Mesendoderm (in vitro differentiated cells): ENCODE measurements at regions not wholly inside any gene's neighbourhood (a gene's known extent, or its start where the extent isn't known, plus 50 kb on each side); places are given as distances from the start of the nearest gene placed in this dataset.
"Not testable (repeated sequence)": the region's sequence is repeated elsewhere in the genome, so short reads cannot be mapped to it uniquely, and the experiment has no call there.

Experiments
- DNase-seq: peaks from one replicate; pipeline ENCODE4 v3.0.0; 2013
- H2AK5ac ChIP-seq: 2 replicates; pipeline ENCODE4 v1.6.1; 2013; ENCODE audit warnings: low read length, inconsistent platforms
- H2BK120ac ChIP-seq: 2 replicates; pipeline ENCODE4 v1.6.1; 2013; ENCODE audit warnings: low read depth, mild to moderate bottlenecking, low read length, moderate library complexity, mixed read lengths
- H2BK15ac ChIP-seq: replicated peaks from 2 replicates; pipeline ENCODE4 v1.6.1; 2013; ENCODE audit warnings: low read depth, mild to moderate bottlenecking, moderate library complexity
- H2BK5ac ChIP-seq: 2 replicates; pipeline ENCODE4 v1.6.1; 2013; ENCODE audit warnings: low read length, inconsistent platforms
- H3K18ac ChIP-seq: 2 replicates; pipeline ENCODE4 v1.6.1; 2013; ENCODE audit warnings: mild to moderate bottlenecking, low read length, mixed read lengths
- H3K23ac ChIP-seq: one replicate; pipeline ENCODE4 v1.6.1; 2013; ENCODE audit warnings: low read length
- H3K27ac ChIP-seq: 2 replicates; pipeline ENCODE4 v1.5.1; 2013; ENCODE audit warnings: low read depth, mild to moderate bottlenecking, inconsistent platforms, low read length, moderate library complexity
- H3K27me3 ChIP-seq: 2 replicates; pipeline ENCODE4 v1.6.1; 2013; ENCODE audit warnings: low read length, control low read depth, mild to moderate bottlenecking, inconsistent platforms; ENCODE audit not compliant: insufficient read depth, poor library complexity
- H3K36me3 ChIP-seq: 2 replicates; pipeline ENCODE4 v1.6.1; 2013; ENCODE audit warnings: low read length, inconsistent platforms; ENCODE audit not compliant: control insufficient read depth, insufficient read depth
- H3K4ac ChIP-seq: one replicate; pipeline ENCODE4 v1.6.1; 2013; ENCODE audit warnings: low read depth, mild to moderate bottlenecking, low read length, moderate library complexity
- H3K4me1 ChIP-seq: 2 replicates; pipeline ENCODE4 v1.6.1; 2013; ENCODE audit warnings: low read depth, low read length, inconsistent platforms; ENCODE audit not compliant: control insufficient read depth
- H3K4me2 ChIP-seq: 2 replicates; pipeline ENCODE4 v1.6.1; 2013; ENCODE audit warnings: low read length
- H3K4me3 ChIP-seq: 2 replicates; pipeline ENCODE4 v1.5.1; 2013; ENCODE audit warnings: mild to moderate bottlenecking, low read length
- H3K56ac ChIP-seq: one replicate; pipeline ENCODE4 v1.6.1; 2013; ENCODE audit warnings: low read length
- H3K79me1 ChIP-seq: 2 replicates; pipeline ENCODE4 v1.6.1; 2013; ENCODE audit warnings: low read length, inconsistent platforms
- H3K79me2 ChIP-seq: 2 replicates; pipeline ENCODE4 v1.6.1; 2013; ENCODE audit warnings: mild to moderate bottlenecking, low read length; ENCODE audit not compliant: control insufficient read depth, insufficient read depth
- H3K9ac ChIP-seq: 2 replicates; pipeline ENCODE4 v1.6.1; 2013; ENCODE audit warnings: low read length, inconsistent platforms
- H4K5ac ChIP-seq: one replicate; pipeline ENCODE4 v1.6.1; 2013; ENCODE audit warnings: low read length
- H4K8ac ChIP-seq: one replicate; pipeline ENCODE4 v1.6.1; 2013; ENCODE audit warnings: low read depth, mild to moderate bottlenecking, control low read depth, low read length, moderate library complexity
- WGBS: extraction: QIAGEN DNeasy Blood & Tissue Kit; methylation state at CpG from one replicate; pipeline ENCODE4 v1.1.7; 2013; ENCODE audit warnings: low lambda C conversion rate, missing lambda C conversion rate; ENCODE audit not compliant: insufficient coverage; ENCODE audit errors: extremely low coverage; 5-methylcytosine and 5-hydroxymethylcytosine counted together

- not testable (repeated sequence) for H3K4me1 ChIP-seq, H4K8ac ChIP-seq, DNase-seq, H3K18ac ChIP-seq, H2AK5ac ChIP-seq, H2BK15ac ChIP-seq, H3K79me2 ChIP-seq, H3K4me3 ChIP-seq, H3K79me1 ChIP-seq, H2BK120ac ChIP-seq, H3K36me3 ChIP-seq, H4K5ac ChIP-seq, H3K4ac ChIP-seq, H3K56ac ChIP-seq, H3K27ac ChIP-seq, H3K9ac ChIP-seq, H2BK5ac ChIP-seq, H3K27me3 ChIP-seq, H3K23ac ChIP-seq, H3K4me2 ChIP-seq
- no CpG with 5 or more reads among the region's 7 CpGs for WGBS
Measured at GRCh38 chr19:29886106-29886505, 55.9 kb upstream of the URI1 start.

- H3K18ac ChIP-seq, result no peak overlapping the region
- H3K9ac ChIP-seq, result no peak overlapping the region
- H2BK120ac ChIP-seq, result no peak overlapping the region
- H3K56ac ChIP-seq, result no peak overlapping the region
- no peak overlapping the region for H2BK5ac ChIP-seq
- no peaks in the 10 kb centered on the region for H3K79me1 ChIP-seq
- H2BK15ac ChIP-seq, result no peak overlapping the region
- no peak overlapping the region for H3K4ac ChIP-seq
- H4K5ac ChIP-seq, result no peak overlapping the region
- H3K27ac ChIP-seq, result no peak overlapping the region
- no peaks in the 10 kb centered on the region for H3K4me1 ChIP-seq
- no peak overlapping the region for H3K4me3 ChIP-seq
- no peaks in the 10 kb centered on the region for H3K27me3 ChIP-seq
- no peak overlapping the region for H2AK5ac ChIP-seq
- H3K36me3 ChIP-seq, result no peaks in the 10 kb centered on the region
- no peaks in the 10 kb centered on the region for H3K79me2 ChIP-seq
- no CpG with 5 or more reads among the region's 6 CpGs for WGBS
- no peak overlapping the region for H3K23ac ChIP-seq
- no peak overlapping the region for H3K4me2 ChIP-seq
- H4K8ac ChIP-seq, result no peak overlapping the region
- no peak for DNase-seq
Measured at GRCh38 chr19:29886586-29886985, 55.5 kb upstream of the URI1 start.

GRCh38 chr19:29887442-29887855 lies 54.6 kb upstream of the URI1 start:
- no peak overlapping the region for H3K18ac ChIP-seq
- DNase-seq, result no peak
- H3K79me2 ChIP-seq, result no peaks in the 10 kb centered on the region
- no peak overlapping the region for H2BK120ac ChIP-seq
- no peak overlapping the region for H3K4me2 ChIP-seq
- no peaks in the 10 kb centered on the region for H3K79me1 ChIP-seq
- H3K9ac ChIP-seq, result no peak overlapping the region
- no peak overlapping the region for H3K27ac ChIP-seq
- no peaks in the 10 kb centered on the region for H3K27me3 ChIP-seq
- H3K56ac ChIP-seq, result no peak overlapping the region
- no peak overlapping the region for H3K4ac ChIP-seq
- no peak overlapping the region for H3K23ac ChIP-seq
- H3K4me3 ChIP-seq, result no peak overlapping the region
- H4K5ac ChIP-seq, result no peak overlapping the region
- H4K8ac ChIP-seq, result no peak overlapping the region
- no peak overlapping the region for H2BK5ac ChIP-seq
- H3K4me1 ChIP-seq, result no peaks in the 10 kb centered on the region
- H3K36me3 ChIP-seq, result no peaks in the 10 kb centered on the region
- no CpG with 5 or more reads among the region's 2 CpGs for WGBS
- no peak overlapping the region for H2AK5ac ChIP-seq
- no peak overlapping the region for H2BK15ac ChIP-seq

GRCh38 chr19:29888047-29888446 lies 54.0 kb upstream of the URI1 start:
- not testable (repeated sequence) for H4K8ac ChIP-seq, H3K18ac ChIP-seq, H2BK15ac ChIP-seq, H3K4me3 ChIP-seq, H3K9ac ChIP-seq, H3K36me3 ChIP-seq, DNase-seq, H3K23ac ChIP-seq, H3K4me2 ChIP-seq, H4K5ac ChIP-seq, H3K79me1 ChIP-seq, H3K27me3 ChIP-seq, H3K56ac ChIP-seq, H2AK5ac ChIP-seq, H3K4me1 ChIP-seq, H3K4ac ChIP-seq, H3K79me2 ChIP-seq, H2BK5ac ChIP-seq, H3K27ac ChIP-seq, H2BK120ac ChIP-seq
- no CpG with 5 or more reads among the region's 3 CpGs for WGBS

GRCh38 chr19:29889702-29890101 lies 52.3 kb upstream of the URI1 start:
- no peaks in the 10 kb centered on the region for H3K36me3 ChIP-seq
- no peak overlapping the region for H3K23ac ChIP-seq
- no peak overlapping the region for H4K8ac ChIP-seq
- no peak overlapping the region for H4K5ac ChIP-seq
- no peaks in the 10 kb centered on the region for H3K79me1 ChIP-seq
- no peak for DNase-seq
- no peak overlapping the region for H2BK15ac ChIP-seq
- H3K9ac ChIP-seq, result no peak overlapping the region
- no peak overlapping the region for H3K56ac ChIP-seq
- no peak overlapping the region for H3K4me3 ChIP-seq
- no peak overlapping the region for H3K4ac ChIP-seq
- no peak overlapping the region for H3K18ac ChIP-seq
- no peaks in the 10 kb centered on the region for H3K4me1 ChIP-seq
- no peak overlapping the region for H2AK5ac ChIP-seq
- H2BK120ac ChIP-seq, result no peak overlapping the region
- H3K79me2 ChIP-seq, result no peaks in the 10 kb centered on the region
- no peak overlapping the region for H2BK5ac ChIP-seq
- H3K27me3 ChIP-seq, result no peaks in the 10 kb centered on the region
- no peak overlapping the region for H3K4me2 ChIP-seq
- no peak overlapping the region for H3K27ac ChIP-seq

- H3K36me3 ChIP-seq, result no peaks in the 10 kb centered on the region
- H3K4me1 ChIP-seq, result no peaks in the 10 kb centered on the region
- no peak overlapping the region for H2BK120ac ChIP-seq
- H2AK5ac ChIP-seq, result no peak overlapping the region
- WGBS, result no CpG with 5 or more reads among the region's 1 CpG
- no peak overlapping the region for H2BK15ac ChIP-seq
- no peak overlapping the region for H3K27ac ChIP-seq
- no peak overlapping the region for H2BK5ac ChIP-seq
- H3K18ac ChIP-seq, result no peak overlapping the region
- no peaks in the 10 kb centered on the region for H3K79me1 ChIP-seq
- H3K4ac ChIP-seq, result no peak overlapping the region
- H3K4me2 ChIP-seq, result no peak overlapping the region
- H4K8ac ChIP-seq, result no peak overlapping the region
- no peaks in the 10 kb centered on the region for H3K27me3 ChIP-seq
- H3K79me2 ChIP-seq, result no peaks in the 10 kb centered on the region
- no peak overlapping the region for H3K9ac ChIP-seq
- H4K5ac ChIP-seq, result no peak overlapping the region
- DNase-seq, result no peak
- H3K4me3 ChIP-seq, result no peak overlapping the region
- H3K23ac ChIP-seq, result no peak overlapping the region
- no peak overlapping the region for H3K56ac ChIP-seq
Measured at GRCh38 chr19:29890392-29890791, 51.6 kb upstream of the URI1 start.
